Right cardiac atrium (tissue), 5 donors: ENCODE measurements at regions not wholly inside any gene's neighbourhood (a gene's known extent, or its start where the extent isn't known, plus 50 kb on each side); places are given as distances from the start of the nearest gene placed in this dataset.
"Not testable (repeated sequence)": the region's sequence is repeated elsewhere in the genome, so short reads cannot be mapped to it uniquely, and the experiment has no call there.

ENCODE experiments used
- ATAC-seq, 2 donors: fragments of 200-7000 bp; cut with Tn5 transposase; one replicate each; pipeline versions ENCODE4 v1.8.0 to v1.9.1; 2020; ENCODE audit warnings: moderate library complexity in 2 of 2, mild to moderate bottlenecking in 1 of 2
- DNase-seq, 3 donors: peaks; one replicate each; pipeline ENCODE4 v3.0.0-alpha.2; 2020
- H3K27ac ChIP-seq: one replicate; pipeline ENCODE4 v1.5.1; 2013; ENCODE audit warnings: mild to moderate bottlenecking, low read length, control low read depth, moderate library complexity
- H3K27me3 ChIP-seq: one replicate; pipeline ENCODE4 v1.6.1; 2013; ENCODE audit not compliant: control insufficient read depth, insufficient read depth
- H3K4me1 ChIP-seq: one replicate; pipeline ENCODE4 v1.6.1; 2013; ENCODE audit warnings: low read length; ENCODE audit not compliant: control insufficient read depth, insufficient read depth
- H3K4me3 ChIP-seq: one replicate; pipeline ENCODE4 v1.5.1; 2013; ENCODE audit warnings: low read length, control low read depth
- H3K9me3 ChIP-seq: one replicate; pipeline ENCODE4 v1.6.1; 2013; ENCODE audit warnings: low read length; ENCODE audit not compliant: control insufficient read depth
- WGBS: extraction: QIAGEN DNeasy Blood & Tissue Kit; methylation state at CpG from one replicate; pipeline ENCODE4 v1.1.7; 2013; 5-methylcytosine and 5-hydroxymethylcytosine counted together
- intact Hi-C, 4 donors: fragments of 100-400 bp; cut with DNase I; formaldehyde crosslinking; loops; one replicate each; pipeline versions ENCODE4 v1.11.0 to v1.14.0; 2022 to 2023
- donor health status: healthy with polysubstance abuse.
- donor health status: DM: no; HTN: yes; CAD: no.
- donor health status: DM: no; HTN: no; CAD: no.
- donor health status: DM: no; HTN: yes; CAD: no; lungs with severe emphysema.
- donor health status: DM: yes; HTN: yes; CAD: no.

- DNase-seq, H3K9me3 ChIP-seq, H3K4me3 ChIP-seq, intact Hi-C loops, H3K27me3 ChIP-seq, H3K4me1 ChIP-seq, ATAC-seq, H3K27ac ChIP-seq: not testable (repeated sequence)
- WGBS: 89% methylated on average over 2 of the region's 3 CpGs
Observed at GRCh38 chr9:67771807-67772206, 86.9 kb upstream of the ANKRD20A1 start.

- intact Hi-C loops, ATAC-seq, H3K4me1 ChIP-seq, H3K27me3 ChIP-seq, H3K9me3 ChIP-seq, H3K27ac ChIP-seq, H3K4me3 ChIP-seq: not testable (repeated sequence)
- WGBS: 88% methylated on average over 3 of the region's 7 CpGs
- peak in 2 of 3 donors; percentile 1 to 18 for DNase-seq
Observed at GRCh38 chr9:67800170-67800569, 58.6 kb upstream of the ANKRD20A1 start.
